Upper lobe of left lung (tissue), 4 donors: ENCODE measurements at regions not wholly inside any gene's neighbourhood (a gene's known extent, or its start where the extent isn't known, plus 50 kb on each side); places are given as distances from the start of the nearest gene placed in this dataset.

Experiments
- CTCF ChIP-seq, 6 experiments: fragments of 450-650 bp in 4 of 6; fragments of 200-600 bp in 2 of 6; sonication (generic) in 2 of 6; IDR thresholded peaks; one replicate each; pipeline ENCODE4 v1.5.1; 2016 to 2019; ENCODE audit warnings: antibody characterized with exemption in 6 of 6
- EP300 ChIP-seq, 4 donors: sonication (generic); formaldehyde crosslinking; IDR thresholded peaks; one replicate each; pipeline ENCODE4 v1.5.1; 2017; ENCODE audit warnings: antibody characterized with exemption in 4 of 4, control low read depth in 2 of 4
- POLR2A ChIP-seq, 4 donors: fragments of 450-650 bp; IDR thresholded peaks; one replicate each; pipeline ENCODE4 v1.5.1; 2016 to 2017; ENCODE audit warnings: antibody characterized with exemption in 4 of 4, mild to moderate bottlenecking in 2 of 4

GRCh38 chr3:176914764-176915163 lies 282.5 kb downstream of the TBL1XR1 start:
- no peak for TF ChIP-seq CTCF (IDR thresholded peaks at IDR 0.05)
- TF ChIP-seq POLR2A (IDR thresholded peaks at IDR 0.05): no peak
- no peak for TF ChIP-seq EP300 (IDR thresholded peaks at IDR 0.05)
